Naive thymus-derived CD8-positive, alpha-beta T cell (primary cell): ENCODE measurements at regions not wholly inside any gene's neighbourhood (a gene's known extent, or its start where the extent isn't known, plus 50 kb on each side); places are given as distances from the start of the nearest gene placed in this dataset.
"Not testable (repeated sequence)": the region's sequence is repeated elsewhere in the genome, so short reads cannot be mapped to it uniquely, and the experiment has no call there.

Experiments
- ATAC-seq, 2 donors: fragments of 150-1000 bp; cut with Tn5 transposase in 1 of 2; sonication (Bioruptor Pico), chemical (Tn5 transposase) in 1 of 2; 1 replicate in 1 of 2; 2 replicates in 1 of 2; pipeline ENCODE4 v1.10.0; 2021; ENCODE audit warnings: mild to moderate bottlenecking in 2 of 2, moderate library complexity in 2 of 2
- POLR2A ChIA-PET: fragments of 350-600 bp; sonication (Branson Sonifier 250); formaldehyde crosslinking; loops from one replicate; lab custom pipeline; 2021; ENCODE audit warnings: antibody characterized with exemption; lab: Charles Lee
- DNase-seq, 10 donors: peaks; one replicate each; pipeline versions ENCODE4 v3.0.0 to v3.0.0-alpha.2; 2020 to 2022
- H3K27ac Mint-ChIP-seq, 10 donors: one replicate each; pipeline ENCODE4 v1.8.0; 2020 to 2022; ENCODE audit warnings: mild to moderate bottlenecking in 10 of 10, mixed read lengths in 10 of 10, moderate library complexity in 4 of 10, inconsistent platforms in 1 of 10
- H3K27me3 Mint-ChIP-seq, 5 donors: one replicate each; pipeline ENCODE4 v1.8.0; 2021 to 2022; ENCODE audit warnings: mixed read lengths in 5 of 5
- H3K36me3 Mint-ChIP-seq, 3 donors: one replicate each; pipeline ENCODE4 v1.8.0; 2020 to 2022; ENCODE audit warnings: mixed read lengths in 3 of 3, mild to moderate bottlenecking in 2 of 3, inconsistent platforms in 1 of 3
- H3K4me1 Mint-ChIP-seq, 4 donors: one replicate each; pipeline ENCODE4 v1.8.0; 2021 to 2022; ENCODE audit warnings: mixed read lengths in 4 of 4
- H3K4me3 Mint-ChIP-seq, 10 donors: one replicate each; pipeline ENCODE4 v1.8.0; 2020 to 2022; ENCODE audit warnings: mild to moderate bottlenecking in 10 of 10, mixed read lengths in 10 of 10, moderate library complexity in 6 of 10, inconsistent platforms in 1 of 10
- H3K9me3 Mint-ChIP-seq, 9 donors: one replicate each; pipeline ENCODE4 v1.8.0; 2020 to 2022; ENCODE audit warnings: mixed read lengths in 9 of 9, mild to moderate bottlenecking in 3 of 9, inconsistent platforms in 1 of 9, moderate library complexity in 1 of 9

DNA sequence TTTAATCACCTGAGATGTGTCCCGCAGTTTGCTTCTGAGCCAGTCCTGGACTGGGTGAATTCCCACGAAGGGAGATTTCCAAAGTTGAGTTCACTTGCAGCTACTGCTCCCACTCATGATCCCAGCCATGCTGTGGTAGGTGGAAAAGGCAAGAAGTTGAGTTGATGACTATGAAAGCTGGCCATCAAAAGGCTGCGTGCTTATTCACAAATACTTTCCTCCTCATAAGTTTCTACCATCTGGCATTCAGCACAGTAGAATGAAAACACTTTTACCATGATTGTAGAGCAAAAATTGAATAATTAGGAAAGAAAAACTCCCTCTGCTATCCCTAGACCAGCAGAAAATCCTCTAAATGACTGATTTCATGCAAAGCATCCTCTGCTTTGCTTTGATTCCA lies 281.8 kb downstream of the INHBA start:
- Mint-ChIP-seq H3K27ac (no peak overlapping the region), H3K4me1 (no peaks in the 10 kb centered on the region), H3K4me3 (no peak overlapping the region), H3K36me3 (no peaks in the 10 kb centered on the region), H3K9me3 (peaks cover 0 to 23% (median 0%) of the 10 kb centered on the region in 9 donors), H3K27me3 (no peaks in the 10 kb centered on the region)
- ATAC-seq (no peak), DNase-seq (no peak)
- POLR2A ChIA-PET: no interaction called here

- H3K36me3 Mint-ChIP-seq: no peaks in the 10 kb centered on the region
- H3K27me3 Mint-ChIP-seq: no peaks in the 10 kb centered on the region
Observed at GRCh38 chr7:41420421-41420820, 282.5 kb downstream of the INHBA start.

DNA sequence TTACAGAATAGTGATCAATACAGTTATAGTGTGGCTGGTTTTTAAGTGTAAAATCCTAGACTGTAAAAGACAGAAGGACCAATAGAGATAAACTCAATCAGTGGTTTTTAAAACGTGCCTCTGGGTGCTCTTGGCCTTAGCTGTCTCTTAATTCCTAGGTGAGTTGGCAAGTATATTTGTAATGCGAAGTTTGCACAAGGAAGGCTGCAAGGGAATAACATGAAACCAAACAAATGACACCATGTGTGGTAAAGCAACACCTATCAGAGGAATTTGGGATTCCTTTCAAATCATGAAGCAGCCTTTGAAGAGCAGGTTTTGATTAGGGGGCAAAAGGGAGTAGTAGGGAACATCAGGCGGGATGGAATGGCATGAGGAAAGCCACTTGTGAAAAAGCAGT lies 284.6 kb downstream of the INHBA start:
- no peak overlapping the region for H3K4me3 Mint-ChIP-seq
- ATAC-seq: no peak
- no peaks in the 10 kb centered on the region for H3K4me1 Mint-ChIP-seq
- H3K27me3 Mint-ChIP-seq: peaks cover 0 to 3% (median 0%) of the 10 kb centered on the region in 5 donors
- no peak for DNase-seq
- H3K36me3 Mint-ChIP-seq: no peaks in the 10 kb centered on the region
- POLR2A ChIA-PET: no interaction called here
- H3K9me3 Mint-ChIP-seq: peaks cover 0 to 11% (median 2%) of the 10 kb centered on the region in 9 donors
- no peak overlapping the region for H3K27ac Mint-ChIP-seq

More at GRCh38 chr7:41420421-41420820, 282.5 kb downstream of the INHBA start:
- no peak for DNase-seq
- Mint-ChIP-seq H3K27ac (no peak overlapping the region), H3K4me1 (no peaks in the 10 kb centered on the region), H3K4me3 (no peak overlapping the region), H3K9me3 (peaks cover 0 to 19% (median 0%) of the 10 kb centered on the region in 9 donors)
- ATAC-seq: no peak
- POLR2A ChIA-PET: no interaction called here

- DNase-seq (no peak), ATAC-seq (no peak)
- H3K27me3 Mint-ChIP-seq: peaks cover 0 to 5% (median 0%) of the 10 kb centered on the region in 5 donors
- POLR2A ChIA-PET: no interaction called here
- H3K27ac Mint-ChIP-seq: no peak overlapping the region
- H3K9me3 Mint-ChIP-seq: peaks cover 0 to 13% (median 2%) of the 10 kb centered on the region in 9 donors
- H3K36me3 Mint-ChIP-seq: no peaks in the 10 kb centered on the region
- no peaks in the 10 kb centered on the region for H3K4me1 Mint-ChIP-seq
- no peak overlapping the region for H3K4me3 Mint-ChIP-seq
Observed at GRCh38 chr7:41416208-41416595, 286.7 kb downstream of the INHBA start.

DNA sequence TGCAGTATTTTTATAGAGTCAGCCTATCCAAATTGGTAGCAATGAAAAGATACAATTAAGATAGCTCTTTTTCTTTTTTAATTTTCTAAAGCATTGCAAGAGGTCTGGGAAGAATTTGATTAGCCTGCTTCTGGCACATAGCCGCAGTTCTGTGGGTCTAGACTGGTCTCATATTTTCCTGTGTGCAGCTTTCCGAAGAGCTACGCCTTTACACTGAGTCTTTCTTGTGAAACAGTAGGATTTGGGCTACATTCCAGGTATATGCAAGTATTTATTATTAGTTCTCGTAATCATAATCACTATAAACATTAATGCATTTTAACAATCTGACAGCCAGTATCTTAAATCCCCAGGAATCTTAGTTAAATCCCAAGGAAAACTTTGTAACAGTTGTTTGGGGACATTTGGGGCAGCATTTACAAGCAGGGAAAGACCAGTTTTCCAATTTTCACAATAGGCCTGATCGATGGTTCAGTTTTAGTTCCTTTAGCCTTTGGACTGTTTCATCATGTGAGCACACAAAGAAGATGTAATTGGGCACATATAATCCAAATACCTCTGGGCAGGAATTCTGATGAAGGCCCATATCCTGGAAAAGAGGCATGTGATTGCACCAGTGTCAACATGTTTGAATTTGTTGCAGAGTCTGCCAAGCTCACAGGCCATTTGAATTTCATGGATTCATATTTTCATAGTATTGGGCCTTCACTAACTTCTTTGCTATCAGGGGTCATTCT lies 287.3 kb downstream of the INHBA start:
- DNase-seq (no peak), ATAC-seq (no peak)
- no peaks in the 10 kb centered on the region for H3K4me1 Mint-ChIP-seq
- H3K4me3 Mint-ChIP-seq: no peak overlapping the region
- H3K36me3 Mint-ChIP-seq: no peaks in the 10 kb centered on the region
- POLR2A ChIA-PET: no interaction called here
- peaks cover 0 to 5% (median 0%) of the 10 kb centered on the region in 5 donors for H3K27me3 Mint-ChIP-seq
- H3K9me3 Mint-ChIP-seq: peaks cover 0 to 13% (median 2%) of the 10 kb centered on the region in 9 donors
- H3K27ac Mint-ChIP-seq: no peak overlapping the region

- Mint-ChIP-seq H3K9me3 (peaks cover 0 to 13% (median 4%) of the 10 kb centered on the region in 9 donors), H3K4me3 (no peak overlapping the region), H3K4me1 (no peaks in the 10 kb centered on the region), H3K27me3 (peaks cover 0 to 5% (median 0%) of the 10 kb centered on the region in 5 donors), H3K36me3 (no peaks in the 10 kb centered on the region), H3K27ac (no peak overlapping the region)
- no peak for DNase-seq
- POLR2A ChIA-PET: no interaction called here
- ATAC-seq: no peak
Observed at GRCh38 chr7:41415051-41415450, 287.8 kb downstream of the INHBA start.

DNA sequence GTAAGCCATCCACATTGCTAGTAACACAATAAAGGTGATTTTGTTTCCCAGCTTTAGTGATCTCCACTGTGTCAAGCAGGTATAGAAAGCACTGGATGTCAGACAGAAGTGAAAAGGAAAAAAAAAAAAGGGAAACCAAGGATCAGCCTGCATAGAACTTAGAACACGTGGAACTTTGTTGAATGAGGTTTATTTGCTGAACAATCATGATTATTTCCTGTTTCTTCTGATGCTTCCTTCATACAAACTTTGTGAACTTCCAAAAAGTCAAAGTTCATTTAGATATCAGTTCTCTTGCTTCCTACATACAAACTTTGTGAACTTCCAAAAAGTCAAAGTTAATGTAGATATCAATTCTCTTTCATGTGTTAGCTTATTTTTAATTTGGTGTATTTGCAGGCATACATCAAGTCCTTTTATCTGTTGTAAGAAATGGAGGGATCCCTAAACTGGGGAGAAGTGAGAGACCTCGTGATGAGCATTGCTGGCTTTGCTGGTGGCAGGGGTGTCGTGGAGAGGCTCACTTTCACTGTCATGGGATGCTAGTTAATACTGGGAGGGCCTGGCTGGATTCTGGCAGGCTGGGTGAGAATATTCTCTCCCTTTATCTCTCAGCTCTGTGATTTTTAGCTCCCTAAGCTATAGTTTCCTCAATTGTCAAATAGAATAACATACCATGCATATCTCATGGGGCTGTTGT lies 298.4 kb downstream of the INHBA start:
- no peak overlapping the region for H3K4me3 Mint-ChIP-seq
- POLR2A ChIA-PET: no interaction called here
- peaks cover 0 to 3% (median 0%) of the 10 kb centered on the region in 5 donors for H3K27me3 Mint-ChIP-seq

GRCh38 chr7:41403291-41403690 lies 299.6 kb downstream of the INHBA start:
- Mint-ChIP-seq H3K27me3 (peaks cover 0 to 3% (median 0%) of the 10 kb centered on the region in 5 donors), H3K36me3 (no peaks in the 10 kb centered on the region), H3K4me1 (no peaks in the 10 kb centered on the region), H3K9me3 (peaks cover 0 to 19% (median 5%) of the 10 kb centered on the region in 9 donors), H3K27ac (no peak overlapping the region), H3K4me3 (no peak overlapping the region)
- ATAC-seq (no peak), DNase-seq (no peak)
- POLR2A ChIA-PET: no interaction called here

More for the DNA sequence above, 298.4 kb downstream of the INHBA start:
- no peak overlapping the region for H3K27ac Mint-ChIP-seq
- H3K36me3 Mint-ChIP-seq: no peaks in the 10 kb centered on the region
- H3K9me3 Mint-ChIP-seq: peaks cover 0 to 19% (median 4%) of the 10 kb centered on the region in 9 donors
- no peaks in the 10 kb centered on the region for H3K4me1 Mint-ChIP-seq
- ATAC-seq (no peak), DNase-seq (no peak)

DNA sequence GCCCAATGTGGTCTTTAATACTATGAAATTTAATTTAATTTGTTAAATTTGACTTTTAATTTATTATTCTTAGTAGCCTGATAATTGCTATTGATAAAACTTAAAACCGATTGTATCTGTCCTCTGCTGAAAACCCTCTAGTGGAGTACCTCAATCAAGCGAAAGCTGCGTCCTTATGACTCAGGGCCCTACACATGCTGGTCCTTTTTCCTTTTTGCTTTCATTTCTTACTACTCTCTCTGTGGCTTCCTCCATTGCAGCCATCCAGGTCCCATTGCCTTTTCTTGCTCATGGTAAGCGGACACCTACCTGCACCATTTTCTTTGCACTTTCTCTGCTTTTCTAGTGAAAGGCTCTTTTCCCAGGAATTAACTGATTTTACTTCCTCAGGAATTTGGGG lies 301.1 kb downstream of the INHBA start:
- ATAC-seq (no peak), DNase-seq (no peak)
- no peaks in the 10 kb centered on the region for H3K36me3 Mint-ChIP-seq
- H3K9me3 Mint-ChIP-seq: peaks cover 0 to 22% (median 5%) of the 10 kb centered on the region in 9 donors
- POLR2A ChIA-PET: no interaction called here
- H3K27me3 Mint-ChIP-seq: peaks cover 0 to 3% (median 0%) of the 10 kb centered on the region in 5 donors
- H3K4me3 Mint-ChIP-seq: no peak overlapping the region
- no peak overlapping the region for H3K27ac Mint-ChIP-seq
- H3K4me1 Mint-ChIP-seq: no peaks in the 10 kb centered on the region

DNA sequence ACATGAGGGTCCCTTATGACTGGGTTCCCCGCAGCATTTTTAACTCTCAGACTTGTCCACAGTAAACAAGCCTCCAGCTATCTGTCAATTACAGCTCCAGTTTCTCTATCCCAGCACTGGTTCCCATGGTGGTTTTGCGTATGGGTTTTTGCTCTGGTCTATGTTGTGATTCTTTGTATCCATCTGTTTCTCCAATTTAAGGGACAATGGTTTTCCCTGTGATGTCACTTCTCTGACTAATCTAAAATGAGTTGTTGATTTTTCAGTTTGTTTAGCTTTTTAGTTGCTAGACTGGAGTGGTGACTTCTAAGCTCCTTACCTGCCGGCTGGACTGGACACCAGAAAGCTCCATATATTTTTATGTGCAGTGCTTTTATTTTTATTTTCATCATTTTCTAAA lies 303.7 kb downstream of the INHBA start:
- ATAC-seq: no peak
- Mint-ChIP-seq H3K27ac (no peak overlapping the region), H3K36me3 (no peaks in the 10 kb centered on the region), H3K9me3 (peaks cover 2 to 31% (median 6%) of the 10 kb centered on the region in 9 donors), H3K27me3 (peaks cover 0 to 3% (median 0%) of the 10 kb centered on the region in 5 donors), H3K4me3 (no peak overlapping the region), H3K4me1 (no peaks in the 10 kb centered on the region)
- no peak for DNase-seq
- POLR2A ChIA-PET: no interaction called here

DNA sequence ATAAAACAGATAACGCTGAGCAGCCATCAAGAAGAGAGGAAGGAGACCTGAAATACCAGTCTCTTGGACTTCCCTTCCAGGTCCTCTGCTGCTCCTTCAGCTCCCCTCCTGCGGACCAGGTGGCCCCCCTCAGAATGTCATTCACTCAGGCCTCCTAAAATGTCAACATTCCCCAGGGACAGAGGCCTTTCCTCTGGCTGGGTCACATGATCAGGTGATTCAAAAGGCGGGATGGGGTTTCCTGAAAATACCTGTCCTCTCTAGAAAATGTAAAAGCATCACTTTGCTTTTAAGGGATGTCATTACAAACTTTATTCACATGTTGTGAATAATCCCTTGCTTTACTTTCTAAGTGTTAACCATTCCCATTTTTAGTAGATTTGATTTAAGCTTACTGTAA lies 311.1 kb downstream of the INHBA start:
- no peak for ATAC-seq
- no peak overlapping the region for H3K27ac Mint-ChIP-seq

GRCh38 chr7:41388933-41389332 lies 314.0 kb downstream of the INHBA start:
- ATAC-seq, H3K27ac Mint-ChIP-seq, DNase-seq, H3K4me3 Mint-ChIP-seq, POLR2A ChIA-PET, H3K36me3 Mint-ChIP-seq, H3K4me1 Mint-ChIP-seq, H3K27me3 Mint-ChIP-seq: not testable (repeated sequence)
- peaks cover 0 to 18% (median 2%) of the 10 kb centered on the region in 9 donors for H3K9me3 Mint-ChIP-seq

More for the DNA sequence above, 311.1 kb downstream of the INHBA start:
- Mint-ChIP-seq H3K4me3 (no peak overlapping the region), H3K9me3 (peaks cover 0 to 19% (median 6%) of the 10 kb centered on the region in 9 donors), H3K4me1 (no peaks in the 10 kb centered on the region), H3K36me3 (no peaks in the 10 kb centered on the region), H3K27me3 (no peaks in the 10 kb centered on the region)
- POLR2A ChIA-PET: no interaction called here
- no peak for DNase-seq

DNA sequence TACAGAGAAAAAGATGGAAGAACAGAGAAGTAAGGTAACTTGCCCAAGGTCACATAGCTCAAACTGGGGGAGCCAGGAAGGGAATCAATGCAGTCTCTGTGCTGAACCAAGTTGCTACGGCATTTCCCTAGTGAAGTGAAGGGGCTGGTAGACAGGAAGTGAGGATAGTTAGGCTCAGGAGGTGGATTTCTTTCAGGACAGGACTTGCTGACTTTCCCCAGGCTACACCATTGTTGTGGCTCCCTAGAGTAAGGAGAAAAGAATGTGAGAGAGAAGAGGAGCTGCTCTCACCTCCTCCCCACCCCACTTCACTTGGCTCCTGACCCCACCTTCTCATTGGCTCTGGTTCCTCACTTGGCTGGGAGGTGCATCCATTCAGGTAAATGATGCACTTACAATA lies 316.9 kb downstream of the INHBA start:
- H3K27me3 Mint-ChIP-seq: no peaks in the 10 kb centered on the region
- DNase-seq (no peak), ATAC-seq (no peak)
- H3K36me3 Mint-ChIP-seq: no peaks in the 10 kb centered on the region
- peaks cover 0 to 18% (median 2%) of the 10 kb centered on the region in 9 donors for H3K9me3 Mint-ChIP-seq
- H3K4me1 Mint-ChIP-seq: no peaks in the 10 kb centered on the region
- no peak overlapping the region for H3K4me3 Mint-ChIP-seq
- no peak overlapping the region for H3K27ac Mint-ChIP-seq
- POLR2A ChIA-PET: no interaction called here
